ENCODE measurements at regions not wholly inside any gene's neighbourhood (a gene's known extent, or its start where the extent isn't known, plus 50 kb on each side); places are given as distances from the start of the nearest gene placed in this dataset.
A peak's percentile ranks its signal among the peaks of the same experiment; 100 is the strongest.

DNA sequence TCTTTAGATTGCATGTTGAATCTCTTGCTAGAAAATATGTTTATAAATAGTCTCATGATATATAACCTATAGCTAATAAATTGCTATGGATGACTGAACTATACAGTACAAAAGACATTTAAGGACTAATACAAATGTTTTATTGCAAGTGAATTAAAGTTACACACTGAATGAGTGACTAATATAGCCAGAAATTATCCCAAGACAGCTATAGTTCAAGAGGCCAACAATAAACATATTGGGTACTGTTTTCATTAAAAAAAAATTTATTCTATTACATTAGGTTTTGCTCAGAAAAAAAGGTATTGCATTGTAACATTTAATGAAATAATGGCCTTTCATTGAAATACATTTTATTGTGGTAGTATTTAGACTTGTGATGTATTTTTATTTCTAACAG lies 819.1 kb downstream of the TRIML1 start:
- Mint-ChIP-seq H3K36me3 (ENCODE audit: unreplicated experiment) (peaks cover 4% of the 10 kb centered on the region), H3K9me3 (ENCODE audit: unreplicated experiment) (peaks cover 3% of the 10 kb centered on the region), H3K4me3 (ENCODE audit: unreplicated experiment) (no peak overlapping the region), H3K27ac (ENCODE audit: unreplicated experiment) (no peak overlapping the region), H3K27me3 (ENCODE audit: unreplicated experiment) (no peaks in the 10 kb centered on the region), H3K4me1 (ENCODE audit: unreplicated experiment) (peaks cover 31% of the 10 kb centered on the region)
- no peak for DNase-seq (ENCODE audit: extremely low spot score, unreplicated experiment)
- TF ChIP-seq, protein P1, sequence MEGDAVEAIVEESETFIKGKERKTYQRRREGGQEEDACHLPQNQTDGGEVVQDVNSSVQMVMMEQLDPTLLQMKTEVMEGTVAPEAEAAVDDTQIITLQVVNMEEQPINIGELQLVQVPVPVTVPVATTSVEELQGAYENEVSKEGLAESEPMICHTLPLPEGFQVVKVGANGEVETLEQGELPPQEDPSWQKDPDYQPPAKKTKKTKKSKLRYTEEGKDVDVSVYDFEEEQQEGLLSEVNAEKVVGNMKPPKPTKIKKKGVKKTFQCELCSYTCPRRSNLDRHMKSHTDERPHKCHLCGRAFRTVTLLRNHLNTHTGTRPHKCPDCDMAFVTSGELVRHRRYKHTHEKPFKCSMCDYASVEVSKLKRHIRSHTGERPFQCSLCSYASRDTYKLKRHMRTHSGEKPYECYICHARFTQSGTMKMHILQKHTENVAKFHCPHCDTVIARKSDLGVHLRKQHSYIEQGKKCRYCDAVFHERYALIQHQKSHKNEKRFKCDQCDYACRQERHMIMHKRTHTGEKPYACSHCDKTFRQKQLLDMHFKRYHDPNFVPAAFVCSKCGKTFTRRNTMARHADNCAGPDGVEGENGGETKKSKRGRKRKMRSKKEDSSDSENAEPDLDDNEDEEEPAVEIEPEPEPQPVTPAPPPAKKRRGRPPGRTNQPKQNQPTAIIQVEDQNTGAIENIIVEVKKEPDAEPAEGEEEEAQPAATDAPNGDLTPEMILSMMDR (IDR thresholded peaks at IDR 0.05) = no peak

DNA sequence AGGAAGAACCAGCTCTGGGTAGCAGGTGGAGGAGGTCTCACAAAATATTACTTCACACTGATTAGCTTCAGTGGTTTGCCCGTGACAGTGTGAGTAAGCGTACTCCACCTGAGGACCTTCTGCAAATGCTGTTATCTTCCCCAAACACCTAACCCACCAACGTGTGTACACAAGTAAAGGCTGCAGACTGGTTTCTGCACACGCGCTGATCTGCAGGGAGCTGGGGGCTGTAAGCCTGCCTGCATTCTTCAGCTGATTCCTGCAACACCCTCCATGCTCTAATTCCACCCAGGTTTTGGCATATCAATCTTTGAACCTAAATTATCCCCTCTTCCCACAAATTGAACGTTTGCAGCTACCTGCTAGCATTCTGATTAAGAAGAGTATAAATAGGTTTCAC lies 820.2 kb downstream of the TRIML1 start:
- peak overlapping the region; percentile 90 for H3K27ac Mint-ChIP-seq (ENCODE audit: unreplicated experiment)
- no peak overlapping the region for H3K4me3 Mint-ChIP-seq (ENCODE audit: unreplicated experiment)
- TF ChIP-seq, protein P1 (IDR thresholded peaks at IDR 0.05) = no peak
- H3K27me3 Mint-ChIP-seq (ENCODE audit: unreplicated experiment) = no peaks in the 10 kb centered on the region
- H3K4me1 Mint-ChIP-seq (ENCODE audit: unreplicated experiment) = peaks cover 31% of the 10 kb centered on the region
- no peak for DNase-seq (ENCODE audit: extremely low spot score, unreplicated experiment)
- H3K36me3 Mint-ChIP-seq (ENCODE audit: unreplicated experiment) = peaks cover 4% of the 10 kb centered on the region
- H3K9me3 Mint-ChIP-seq (ENCODE audit: unreplicated experiment) = peaks cover 8% of the 10 kb centered on the region

DNA sequence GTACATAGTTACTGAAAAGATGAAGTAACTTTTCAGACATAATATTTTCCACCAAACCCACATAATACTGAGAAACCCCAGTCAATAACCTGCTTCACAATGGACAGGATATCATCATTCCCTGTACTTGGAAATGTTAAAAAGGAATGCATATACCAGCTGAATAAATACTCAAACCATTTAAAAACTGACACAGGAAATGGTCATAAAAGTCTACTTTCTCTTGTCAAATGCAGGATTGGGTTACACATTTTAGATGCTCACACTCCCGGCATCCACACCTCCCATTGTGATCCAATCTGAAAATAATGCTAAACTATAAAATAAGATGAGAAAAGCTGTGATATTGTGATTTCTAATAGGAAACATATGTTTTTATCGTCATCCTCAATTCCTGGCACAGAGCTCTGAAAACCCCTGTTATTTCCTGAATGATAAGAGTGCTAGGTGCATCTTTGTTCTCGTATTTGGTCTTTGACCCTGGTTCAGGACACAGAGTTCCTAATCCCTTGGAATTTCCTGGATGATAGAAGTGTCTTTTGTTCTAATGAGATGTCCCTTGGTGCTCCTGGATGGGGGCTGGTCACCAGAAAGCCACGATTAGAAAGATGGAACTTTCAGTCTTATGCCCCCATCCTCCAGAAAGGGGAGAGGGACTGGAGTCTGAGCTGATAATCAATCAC lies 821.3 kb downstream of the TRIML1 start:
- Mint-ChIP-seq H3K27ac (ENCODE audit: unreplicated experiment) (peak overlapping the region; percentile 90), H3K4me3 (ENCODE audit: unreplicated experiment) (peak overlapping the region; percentile 5), H3K36me3 (ENCODE audit: unreplicated experiment) (peaks cover 4% of the 10 kb centered on the region), H3K9me3 (ENCODE audit: unreplicated experiment) (peaks cover 8% of the 10 kb centered on the region), H3K27me3 (ENCODE audit: unreplicated experiment) (no peaks in the 10 kb centered on the region), H3K4me1 (ENCODE audit: unreplicated experiment) (peaks cover 31% of the 10 kb centered on the region)
- no peak for DNase-seq (ENCODE audit: extremely low spot score, unreplicated experiment)
- TF ChIP-seq, protein P1 (IDR thresholded peaks at IDR 0.05) = no peak

DNA sequence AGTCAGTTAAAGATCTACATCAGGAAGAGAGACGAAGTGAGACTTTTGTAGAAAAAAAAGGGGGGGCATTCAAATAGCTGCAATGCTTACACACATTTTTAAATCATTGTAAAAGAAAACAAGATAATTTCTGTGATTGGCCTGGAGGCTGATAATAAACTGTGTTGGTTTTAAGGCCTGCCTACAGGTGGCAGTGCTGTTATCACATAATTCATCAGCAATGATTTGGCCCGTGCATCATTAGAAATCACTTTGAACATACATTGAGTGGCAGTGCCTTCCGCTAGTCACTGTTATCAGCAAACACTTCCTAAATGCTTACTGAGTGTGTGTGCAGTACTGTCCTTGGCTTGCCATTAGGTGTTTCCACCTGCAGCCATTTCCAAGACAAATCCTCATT lies 831.9 kb downstream of the TRIML1 start:
- Mint-ChIP-seq H3K36me3 (ENCODE audit: unreplicated experiment) (no peaks in the 10 kb centered on the region), H3K4me1 (ENCODE audit: unreplicated experiment) (peaks cover 23% of the 10 kb centered on the region), H3K9me3 (ENCODE audit: unreplicated experiment) (peaks cover 4% of the 10 kb centered on the region), H3K4me3 (ENCODE audit: unreplicated experiment) (no peak overlapping the region), H3K27me3 (ENCODE audit: unreplicated experiment) (no peaks in the 10 kb centered on the region), H3K27ac (ENCODE audit: unreplicated experiment) (no peak overlapping the region)
- no peak for DNase-seq (ENCODE audit: extremely low spot score, unreplicated experiment)
- TF ChIP-seq, protein P1 (IDR thresholded peaks at IDR 0.05) = peak; percentile 54

DNA sequence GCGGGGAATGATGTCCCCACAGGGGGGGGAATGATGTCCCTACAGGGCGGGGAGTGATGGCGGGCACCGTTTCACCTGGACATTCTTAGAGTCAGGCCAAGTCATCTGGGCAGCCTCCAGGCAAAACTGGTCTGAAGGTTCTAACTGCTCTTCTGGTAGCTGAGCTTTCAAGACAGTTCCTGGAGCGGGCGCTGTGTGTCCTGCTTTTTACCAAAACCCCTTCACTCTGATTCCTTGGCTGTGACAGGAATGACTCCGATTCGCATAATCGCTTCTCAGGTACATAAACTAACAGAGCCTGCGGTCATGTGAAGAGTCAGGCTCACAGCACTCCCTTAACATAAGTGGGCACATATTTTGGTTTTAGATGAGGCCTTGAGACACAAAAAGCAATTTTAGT lies 836.0 kb downstream of the TRIML1 start:
- peaks cover 43% of the 10 kb centered on the region for H3K4me1 Mint-ChIP-seq (ENCODE audit: unreplicated experiment)
- no peak for DNase-seq (ENCODE audit: extremely low spot score, unreplicated experiment)
- H3K27me3 Mint-ChIP-seq (ENCODE audit: unreplicated experiment) = no peaks in the 10 kb centered on the region
- TF ChIP-seq, protein P1 (IDR thresholded peaks at IDR 0.05) = no peak
- H3K4me3 Mint-ChIP-seq (ENCODE audit: unreplicated experiment) = no peak overlapping the region
- no peaks in the 10 kb centered on the region for H3K36me3 Mint-ChIP-seq (ENCODE audit: unreplicated experiment)
- H3K27ac Mint-ChIP-seq (ENCODE audit: unreplicated experiment) = peak overlapping the region; percentile 95
- peaks cover 4% of the 10 kb centered on the region for H3K9me3 Mint-ChIP-seq (ENCODE audit: unreplicated experiment)

Measured in osteocyte (in vitro differentiated cells).